COLO668 (cell line): ENCODE measurements at regions not wholly inside any gene's neighbourhood (a gene's known extent, or its start where the extent isn't known, plus 50 kb on each side); places are given as distances from the start of the nearest gene placed in this dataset.
"Not testable (repeated sequence)": the region's sequence is repeated elsewhere in the genome, so short reads cannot be mapped to it uniquely, and the experiment has no call there.

Source experiments
- DNase-seq: peaks from one replicate; lab custom pipeline; 2025; ENCODE audit not compliant: unreplicated experiment; lab: John Stamatoyannopoulos, UW

DNA sequence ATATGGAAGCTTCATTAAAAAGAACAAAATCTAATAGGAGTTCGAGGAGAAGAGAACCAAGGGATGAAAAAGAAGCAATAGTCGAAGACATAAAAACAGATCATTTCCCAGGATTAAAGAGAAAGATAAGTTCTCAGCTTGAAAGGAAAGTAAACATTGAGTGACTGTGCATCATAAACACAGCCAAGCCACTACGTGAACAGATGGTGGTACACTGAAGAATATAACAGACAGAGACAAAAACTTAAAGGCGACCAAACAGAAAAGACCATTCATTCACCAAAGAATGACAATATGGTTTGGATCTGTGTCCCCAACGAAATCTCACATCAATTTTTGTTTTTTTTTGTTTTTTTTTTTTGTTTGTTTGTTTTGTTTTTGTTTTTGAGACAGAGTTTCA lies 210.8 kb upstream of the LINGO1 start:
- no peak for DNase-seq

DNA sequence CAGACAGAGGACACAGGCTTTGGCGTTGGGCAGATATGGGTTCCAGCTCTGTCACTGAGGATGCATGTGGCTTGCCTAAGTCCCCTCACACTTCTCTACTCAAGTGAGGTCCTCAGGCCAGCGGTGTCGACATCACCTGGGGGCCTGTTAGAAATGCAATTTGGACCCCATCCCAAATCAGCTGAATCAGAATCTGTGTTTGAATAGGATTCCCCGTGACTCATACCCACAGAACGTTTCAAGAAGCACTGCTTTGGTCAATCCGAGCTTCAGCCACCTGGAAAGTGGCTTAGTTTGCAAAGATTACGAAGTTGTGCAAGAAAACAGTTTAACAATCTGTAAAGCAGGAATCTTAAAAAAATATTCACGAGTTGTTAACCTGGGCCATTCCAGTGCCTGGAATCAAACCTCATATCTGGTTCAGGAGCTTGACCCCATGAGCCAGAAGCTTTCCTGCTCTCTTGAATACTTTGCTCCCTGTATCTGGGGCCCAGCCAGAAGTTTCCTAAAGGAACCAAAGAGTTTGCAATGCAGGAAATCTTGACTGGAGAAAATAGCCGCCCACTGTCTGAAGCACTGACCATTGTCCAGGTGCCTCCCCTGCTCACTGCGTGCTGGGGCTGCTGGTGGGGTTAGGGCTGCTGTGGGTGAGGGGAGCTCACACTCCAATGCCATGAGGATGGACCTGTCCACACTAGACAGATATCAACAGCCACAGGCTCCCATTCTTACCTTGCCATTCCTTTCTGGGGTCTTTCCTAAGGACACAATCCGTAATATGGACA lies 208.5 kb upstream of the LINGO1 start:
- no peak for DNase-seq

- DNase-seq, result no peak
Observed at GRCh38 chr15:77839970-77840905, 207.5 kb upstream of the LINGO1 start.

GRCh38 chr15:77839456-77839855 lies 206.7 kb upstream of the LINGO1 start:
- DNase-seq, result no peak

DNA sequence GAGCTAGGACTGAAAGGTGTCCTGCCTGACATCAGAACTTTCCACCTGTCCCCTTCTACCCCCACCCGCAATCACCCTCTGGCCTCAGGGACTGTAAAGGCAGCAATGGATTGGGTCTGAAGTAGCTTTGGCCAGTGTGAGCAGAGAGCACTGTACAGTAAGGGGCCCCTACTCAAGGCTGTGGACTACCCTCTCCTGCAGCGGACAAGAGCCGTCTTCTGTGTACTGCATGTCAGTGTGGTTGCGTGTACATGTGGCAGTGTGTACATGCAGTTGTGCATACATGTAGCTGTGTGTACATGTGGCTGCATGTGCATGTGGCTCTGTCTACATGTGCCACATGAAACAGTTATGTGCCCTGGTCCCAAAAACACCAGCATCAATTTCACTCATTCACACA lies 205.9 kb upstream of the LINGO1 start:
- DNase-seq, result no peak

DNA sequence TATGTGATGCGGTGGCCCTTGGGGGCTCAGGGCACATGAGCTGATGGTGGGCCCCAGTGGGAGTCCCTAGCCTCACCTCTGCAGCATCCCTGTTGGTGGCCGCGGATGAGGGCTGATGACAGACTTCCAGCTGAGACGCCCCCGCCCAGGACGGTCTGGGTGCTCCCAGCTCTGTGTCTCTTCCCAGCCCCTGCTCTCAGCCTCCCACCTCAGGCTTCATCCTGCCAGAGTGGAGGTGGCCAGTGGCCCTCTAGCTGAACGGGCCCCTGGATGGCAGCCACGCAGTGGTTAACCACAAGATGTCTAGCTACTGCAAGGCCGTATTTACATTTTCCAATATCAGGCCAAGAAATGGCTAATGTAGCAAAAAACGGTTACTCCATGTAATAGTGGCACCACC lies 205.3 kb upstream of the LINGO1 start:
- no peak for DNase-seq

GRCh38 chr15:77837649-77838025 lies 204.9 kb upstream of the LINGO1 start:
- DNase-seq, result no peak

GRCh38 chr15:77836906-77837648 lies 204.4 kb upstream of the LINGO1 start:
- no peak for DNase-seq

- no peak for DNase-seq
Observed at GRCh38 chr15:77836121-77836692, 203.5 kb upstream of the LINGO1 start.

DNA sequence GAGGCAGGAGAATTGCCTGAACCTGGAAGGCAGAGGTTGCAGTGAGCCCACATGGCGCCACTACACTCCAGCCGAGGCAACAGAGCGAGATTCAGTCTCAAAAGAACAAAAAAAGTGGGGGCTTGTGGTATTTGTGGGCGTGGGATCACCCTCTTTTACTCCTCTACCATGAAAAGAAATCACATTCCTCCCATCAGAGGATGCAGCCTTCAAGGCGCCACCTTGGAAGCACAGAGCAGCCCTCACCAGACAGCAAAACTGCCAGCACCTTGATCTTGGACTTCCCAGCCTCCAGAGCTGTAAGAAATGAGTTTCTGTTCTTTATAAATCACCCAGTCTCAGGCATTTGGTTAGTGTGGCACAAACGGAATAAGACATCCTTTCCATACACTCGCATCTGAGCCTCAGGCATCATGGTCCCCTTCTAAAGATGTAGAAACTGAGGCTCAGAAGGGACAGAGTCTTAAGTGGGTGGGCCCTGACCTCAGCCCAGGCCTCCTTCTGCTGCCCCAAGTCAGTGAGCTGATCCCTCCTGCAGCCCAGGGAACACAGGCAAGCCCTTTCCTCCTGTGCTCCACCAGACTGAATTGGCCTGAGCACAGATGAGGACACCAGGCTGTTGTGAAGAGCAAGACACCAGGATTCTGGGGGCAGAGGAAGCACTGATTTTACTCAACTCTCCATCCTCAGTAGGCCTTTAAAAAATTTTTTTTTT lies 201.7 kb upstream of the LINGO1 start:
- no peak for DNase-seq

DNA sequence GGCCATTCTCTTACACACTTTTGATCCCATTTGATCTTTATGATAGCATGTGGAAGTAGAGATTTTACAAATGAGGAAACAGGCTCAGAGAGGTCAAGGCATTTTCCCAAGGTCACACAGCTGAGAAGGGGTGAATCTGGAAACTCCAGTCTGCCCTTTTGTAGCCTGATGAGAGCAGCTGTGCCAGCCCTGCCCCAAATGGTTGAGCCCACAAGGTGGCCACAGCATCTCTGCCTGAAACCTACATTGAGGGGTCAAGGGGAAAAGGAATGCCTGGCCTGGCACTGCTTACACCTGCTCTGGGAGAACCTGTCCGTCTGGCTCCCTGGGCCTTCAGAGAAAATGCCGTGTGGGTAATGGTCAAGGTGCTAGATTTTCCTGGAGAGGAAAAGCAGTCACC lies 200.2 kb upstream of the LINGO1 start:
- DNase-seq, result no peak

DNA sequence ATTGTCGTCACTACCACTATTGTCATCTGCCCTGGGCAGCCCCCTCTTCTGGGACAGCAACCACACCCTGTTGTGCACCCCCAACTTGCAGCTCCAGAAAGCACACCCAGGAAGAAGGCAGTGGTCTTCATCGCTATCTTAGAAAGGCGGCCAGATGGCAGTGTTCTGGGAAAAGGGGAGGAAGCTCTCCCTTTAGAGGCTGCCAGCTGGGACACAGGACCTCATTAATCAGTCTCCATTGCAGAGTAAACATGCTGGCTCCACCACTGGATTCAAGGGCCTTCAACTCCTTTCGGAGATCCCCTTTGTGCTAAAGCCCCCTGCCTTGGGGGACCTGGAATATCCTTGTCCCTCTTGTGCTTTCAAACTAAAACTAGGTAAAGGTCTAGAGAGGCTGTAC lies 199.3 kb upstream of the LINGO1 start:
- no peak for DNase-seq

GRCh38 chr15:77830051-77830468 lies 197.3 kb upstream of the LINGO1 start:
- DNase-seq, result no peak

DNA sequence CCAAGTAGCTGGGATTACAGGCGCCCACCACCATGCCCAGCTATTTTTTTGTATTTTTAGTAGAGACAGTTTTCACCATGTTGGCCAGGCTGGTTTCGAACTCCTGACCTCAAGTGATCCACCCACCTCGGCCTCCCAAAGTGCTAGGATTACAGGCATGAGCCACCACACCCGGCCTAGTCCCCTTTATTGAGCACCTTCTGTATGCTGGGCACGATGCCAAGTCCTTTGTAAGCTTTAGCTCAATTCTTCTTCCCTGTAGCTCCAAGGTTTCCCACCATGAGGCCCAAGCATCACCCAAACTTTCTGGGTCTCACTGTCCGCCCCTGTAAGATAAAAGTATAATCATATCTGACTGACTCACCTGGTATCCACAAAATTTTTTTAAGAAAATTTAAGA lies 196.6 kb upstream of the LINGO1 start:
- not testable (repeated sequence) for DNase-seq

DNA sequence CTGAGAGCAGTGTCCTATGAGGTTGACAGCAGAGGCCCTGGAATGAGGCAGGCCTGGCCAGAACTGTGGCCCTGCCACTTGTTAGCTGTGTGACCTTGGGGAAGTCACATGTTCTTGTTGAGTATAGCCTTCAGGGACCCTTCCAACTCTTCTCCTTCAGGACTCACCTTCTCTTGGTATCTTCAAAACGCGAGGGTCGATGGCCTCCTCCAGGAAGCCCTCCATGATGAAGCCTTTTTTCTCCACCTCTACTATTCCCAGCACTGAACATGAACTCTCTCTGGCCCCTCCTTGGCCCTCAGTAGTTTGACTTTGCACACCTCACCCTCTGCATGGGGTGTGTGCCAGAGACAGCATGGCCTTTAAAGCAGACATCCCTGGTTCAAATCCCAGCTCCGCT lies 195.1 kb upstream of the LINGO1 start:
- no peak for DNase-seq

GRCh38 chr15:77826006-77826695 lies 193.4 kb upstream of the LINGO1 start:
- DNase-seq, result no peak

GRCh38 chr15:77825546-77825945 lies 192.8 kb upstream of the LINGO1 start:
- no peak for DNase-seq

DNA sequence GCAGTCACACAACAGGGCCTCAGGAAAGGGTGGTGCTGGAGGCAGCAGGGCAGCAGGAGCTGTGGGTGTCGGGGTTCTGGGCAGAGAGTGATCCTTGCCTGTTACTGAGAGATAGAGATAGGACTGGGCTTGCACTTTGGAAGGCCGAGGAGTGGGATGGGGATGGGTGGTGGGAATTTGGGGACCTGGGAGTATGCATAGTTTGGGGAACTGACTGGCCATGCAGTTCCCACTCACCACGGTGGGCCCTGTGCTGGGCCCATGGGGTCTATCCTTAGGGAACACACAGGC lies 192.5 kb upstream of the LINGO1 start:
- no peak for DNase-seq

DNA sequence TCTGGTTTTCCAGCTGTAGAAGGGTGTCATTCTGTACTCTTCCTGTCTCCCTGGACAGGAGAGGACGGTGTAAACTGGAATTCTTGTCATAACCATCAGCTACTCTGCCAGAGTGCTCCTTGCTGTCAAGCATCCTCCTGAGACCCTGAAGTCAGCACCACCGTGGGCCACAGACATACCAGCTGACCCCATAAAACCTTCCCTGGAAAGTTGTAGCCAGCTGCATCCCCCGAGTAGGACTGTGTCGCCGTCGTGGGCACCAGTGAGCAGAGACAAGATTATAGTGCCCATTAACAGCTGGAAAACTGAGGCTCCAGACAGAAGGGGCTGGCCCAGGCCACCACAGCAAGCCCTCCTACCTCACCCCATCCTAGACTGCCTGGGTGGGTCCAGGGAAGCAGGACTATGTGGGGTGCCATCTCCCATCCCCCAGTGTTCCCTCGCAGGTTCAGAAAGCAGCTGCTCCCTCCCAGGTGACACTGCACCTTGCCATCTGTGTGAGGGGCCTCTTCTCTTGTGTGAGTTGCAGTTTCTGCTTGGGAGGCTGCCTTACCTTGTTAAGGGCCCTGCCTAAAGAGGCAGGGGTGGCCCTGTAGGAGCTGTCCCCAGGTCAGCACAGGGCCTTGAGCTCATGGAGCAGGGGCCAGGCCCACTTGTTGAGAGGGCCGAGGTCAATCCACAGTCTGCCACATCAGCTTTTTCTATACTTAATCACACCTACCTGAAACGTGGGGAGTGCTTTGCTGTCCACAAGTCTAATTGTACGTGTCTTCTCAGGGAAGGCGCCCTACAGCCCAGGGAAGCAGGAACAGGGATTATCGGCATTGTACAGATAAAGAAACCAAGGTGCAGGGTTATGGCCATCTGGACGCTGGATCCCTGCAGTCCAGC lies 191.9 kb upstream of the LINGO1 start:
- no peak for DNase-seq
